GM12865 (cell line): ENCODE measurements at regions not wholly inside any gene's neighbourhood (a gene's known extent, or its start where the extent isn't known, plus 50 kb on each side); places are given as distances from the start of the nearest gene placed in this dataset.

Experiments used
- DNase-seq: peaks from one replicate; pipeline ENCODE4 v3.0.0; 2010; ENCODE audit warnings: low read depth
- H3K4me3 ChIP-seq: 2 replicates; pipeline ENCODE4 v1.5.1; 2011; ENCODE audit warnings: mild to moderate bottlenecking, low read depth, low read length, control low read depth
- CTCF ChIP-seq: IDR thresholded peaks from 2 replicates; pipeline ENCODE4 v1.5.1; 2011; ENCODE audit warnings: low read length, control low read depth, low read depth, inconsistent platforms; ENCODE audit not compliant: insufficient read depth; ENCODE audit errors: missing control alignments

- no peak for DNase-seq
- H3K4me3 ChIP-seq = no peak overlapping the region
- no peak for TF ChIP-seq CTCF
These were observed 115.4 kb downstream of the TMEM200C start for GRCh38 chr18:5779922-5780321.

- H3K4me3 ChIP-seq = no peak overlapping the region
- TF ChIP-seq CTCF = no peak
- no peak for DNase-seq
These were observed 122.8 kb downstream of the TMEM200C start for GRCh38 chr18:5772306-5773105.

- DNase-seq = no peak
- TF ChIP-seq CTCF = no peak
- H3K4me3 ChIP-seq = no peak overlapping the region
These were observed 124.0 kb downstream of the TMEM200C start for GRCh38 chr18:5771343-5771742.

- no peak overlapping the region for H3K4me3 ChIP-seq
- no peak for TF ChIP-seq CTCF
- DNase-seq = no peak
These were observed 125.1 kb downstream of the TMEM200C start for GRCh38 chr18:5770176-5770575.

DNA sequence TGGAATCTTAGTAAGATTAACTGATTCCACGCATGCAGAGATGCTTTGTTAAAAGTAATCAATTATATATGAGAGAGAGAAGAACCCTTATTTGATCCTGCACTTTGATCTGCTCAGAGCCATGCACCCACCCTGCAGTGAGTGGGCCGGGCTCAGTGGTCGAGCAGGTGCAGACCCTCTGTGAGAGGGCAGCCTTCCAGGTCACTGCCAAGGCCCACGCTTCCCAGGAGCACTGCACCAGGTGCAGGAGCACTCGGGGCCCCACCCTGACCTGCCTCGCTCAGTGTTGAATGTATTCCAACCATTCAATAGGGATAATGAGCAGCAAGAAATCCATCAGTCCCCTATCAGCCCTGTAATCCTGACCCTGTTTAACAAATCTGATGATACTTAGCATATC lies 126.9 kb downstream of the TMEM200C start:
- H3K4me3 ChIP-seq = no peak overlapping the region
- DNase-seq = no peak
- no peak for TF ChIP-seq CTCF

DNA sequence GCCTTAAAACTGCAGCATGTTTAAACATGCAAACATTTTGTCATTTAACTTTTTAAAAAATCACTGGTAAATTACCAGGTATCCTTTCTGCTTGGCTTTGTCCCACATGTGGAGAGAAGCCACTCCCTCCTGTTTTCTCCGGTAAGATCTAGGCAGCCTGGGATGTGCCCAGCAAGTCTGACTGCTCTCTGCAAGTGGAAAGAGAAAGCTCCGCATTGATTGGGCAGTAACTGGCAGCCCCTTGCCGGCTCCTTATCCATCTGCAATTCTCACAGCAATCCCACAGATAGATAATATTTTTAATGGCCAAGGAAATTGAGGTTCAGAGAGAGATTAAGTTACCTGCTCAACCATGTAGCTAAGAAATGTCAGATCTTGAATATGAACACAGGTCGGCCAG lies 136.1 kb downstream of the TMEM200C start:
- no peak overlapping the region for H3K4me3 ChIP-seq
- no peak for TF ChIP-seq CTCF
- DNase-seq = no peak

- no peak for DNase-seq
- no peak overlapping the region for H3K4me3 ChIP-seq
- no peak for TF ChIP-seq CTCF
These were observed 138.5 kb downstream of the TMEM200C start for GRCh38 chr18:5756823-5757222.
